GM12878 (cell line): ENCODE measurements at regions not wholly inside any gene's neighbourhood (a gene's known extent, or its start where the extent isn't known, plus 50 kb on each side); places are given as distances from the start of the nearest gene placed in this dataset.

Experiments used
- ATAC-seq: fragments of 200-7000 bp; cut with Tn5 transposase; 3 replicates; pipeline ENCODE4 v1.9.1; 2020; ENCODE audit warnings: mild to moderate bottlenecking, moderate library complexity
- BruUV-seq: library from RNA; stranded (reverse); fragments of 400-500 nt; replicated peaks from 2 replicates; lab custom pipeline; 2021; lab: Mats Ljungman, UMichigan
- CTCF ChIA-PET: fragments of 300-600 bp; sonication (Branson Sonifier 250); formaldehyde crosslinking; extraction: SDS; loops from one replicate; lab custom pipeline; 2021; ENCODE audit warnings: inconsistent platforms; lab: Yijun Ruan, JAX
- POLR2A ChIA-PET: fragments of 350-600 bp; formaldehyde crosslinking; extraction: SDS; loops from one replicate; lab custom pipeline; 2021; ENCODE audit warnings: inconsistent platforms; lab: Charles Lee
- RAD21 ChIA-PET: fragments of 300-600 bp; sonication (Branson Sonifier 250); formaldehyde crosslinking; loops from one replicate; lab custom pipeline; 2023; ENCODE audit warnings: antibody characterized with exemption; ENCODE audit not compliant: unreplicated experiment; lab: Charles Lee
- SMC1A ChIA-PET: fragments of 300-600 bp; sonication (Branson Sonifier 250); formaldehyde crosslinking; loops from one replicate; lab custom pipeline; 2023; ENCODE audit not compliant: unreplicated experiment, uncharacterized antibody; lab: Charles Lee
- DNase-seq: peaks from one replicate; pipeline ENCODE4 v3.0.0-alpha.2; 2011; ENCODE audit warnings: low read depth, low spot score
- FAIRE-seq: peaks from 3 replicates; lab custom pipeline; 2011; peaks lifted over from hg19 to GRCh38; lab: Jason Lieb, UNC
- H2AFZ ChIP-seq: 2 replicates; pipeline ENCODE4 v1.6.0; 2011; ENCODE audit warnings: low read depth, low read length, control low read depth; ENCODE audit not compliant: control insufficient read depth
- H3K27ac ChIP-seq: 2 replicates; pipeline ENCODE4 v1.5.1; 2011; ENCODE audit warnings: control low read depth; ENCODE audit not compliant: control insufficient read depth, insufficient read depth
- H3K27me3 ChIP-seq, 2 experiments: replicated peaks in 1 of 2; 2 replicates each; pipeline versions ENCODE4 v1.6.0 to v1.6.1; 2011; ENCODE audit warnings: low read length in 1 of 2; ENCODE audit not compliant: control insufficient read depth in 2 of 2, insufficient read depth in 2 of 2
- H3K36me3 ChIP-seq, 2 experiments: 2 replicates each; pipeline ENCODE4 v1.5.1; 2011; ENCODE audit warnings: low read length in 1 of 2; ENCODE audit not compliant: control insufficient read depth in 2 of 2, insufficient read depth in 2 of 2
- H3K4me1 ChIP-seq: 2 replicates; pipeline ENCODE4 v1.6.1; 2011; ENCODE audit warnings: mild to moderate bottlenecking, low read length, moderate library complexity, mixed read lengths; ENCODE audit not compliant: control insufficient read depth, insufficient read depth
- H3K4me2 ChIP-seq: 2 replicates; pipeline ENCODE4 v1.6.0; 2011; ENCODE audit warnings: control low read depth; ENCODE audit not compliant: control insufficient read depth, insufficient read depth
- H3K4me3 ChIP-seq: fragments of 200-600 bp; sonication (generic); 2 replicates; pipeline ENCODE4 v1.5.1; 2016
- H3K79me2 ChIP-seq: 2 replicates; pipeline ENCODE4 v1.6.0; 2011; ENCODE audit warnings: low read length; ENCODE audit not compliant: control insufficient read depth, insufficient read depth
- H3K9ac ChIP-seq: 2 replicates; pipeline ENCODE4 v1.8.0; 2011; ENCODE audit warnings: low read length, control low read depth, mixed read lengths; ENCODE audit not compliant: control insufficient read depth, insufficient read depth
- H3K9me3 ChIP-seq: replicated peaks from 3 replicates; pipeline ENCODE4 v1.5.1; 2011; ENCODE audit warnings: mild to moderate bottlenecking, low read length; ENCODE audit not compliant: control insufficient read depth, insufficient read depth
- H4K20me1 ChIP-seq: 2 replicates; pipeline ENCODE4 v1.6.0; 2011; ENCODE audit not compliant: control insufficient read depth, insufficient read depth
- BACH1 ChIP-seq: fragments of 450-650 bp; IDR thresholded peaks from 2 replicates; pipeline ENCODE4 v1.6.1; 2017; ENCODE audit warnings: mild to moderate bottlenecking, borderline replicate concordance
- BMI1 ChIP-seq: fragments of 450-650 bp; IDR thresholded peaks from 2 replicates; pipeline ENCODE4 v1.6.1; 2016; ENCODE audit warnings: mild to moderate bottlenecking, moderate library complexity, borderline replicate concordance
- CBX3 ChIP-seq: fragments of 200-600 bp; sonication (generic); IDR thresholded peaks from 2 replicates; pipeline ENCODE4 v1.6.1; 2016; ENCODE audit warnings: low read depth, borderline replicate concordance
- E2F8 ChIP-seq: fragments of 450-650 bp; IDR thresholded peaks from 2 replicates; pipeline ENCODE4 v1.6.1; 2018; ENCODE audit warnings: mild to moderate bottlenecking, low read depth, moderate library complexity; ENCODE audit not compliant: partially characterized antibody
- JUND ChIP-seq: IDR thresholded peaks from 2 replicates; pipeline ENCODE4 v1.6.1; 2012; ENCODE audit warnings: low read depth, mild to moderate bottlenecking, low read length, improper control_type of control experiment, moderate library complexity
- MYC ChIP-seq: IDR thresholded peaks from 2 replicates; pipeline ENCODE4 v1.6.1; 2011; ENCODE audit warnings: mild to moderate bottlenecking, low read length, moderate library complexity, inconsistent platforms; ENCODE audit not compliant: insufficient read depth, insufficient replicate concordance, insufficient read length, severe bottlenecking
- NR2C1 ChIP-seq: fragments of 450-650 bp; IDR thresholded peaks from 2 replicates; pipeline ENCODE4 v1.6.1; 2017; ENCODE audit warnings: antibody characterized with exemption, mild to moderate bottlenecking, moderate library complexity
- RAD21 ChIP-seq: IDR thresholded peaks from 2 replicates; pipeline ENCODE4 v1.6.1; 2011; ENCODE audit warnings: mild to moderate bottlenecking, low read depth, low read length, moderate library complexity; ENCODE audit not compliant: insufficient read depth
- SP1 ChIP-seq: IDR thresholded peaks from one replicate; pipeline ENCODE4 v1.6.1; 2011; ENCODE audit warnings: low read depth, low read length
- ZBTB11 ChIP-seq: fragments of 450-650 bp; formaldehyde crosslinking; IDR thresholded peaks from 2 replicates; pipeline ENCODE4 v1.5.0; 2022; ENCODE audit warnings: mild to moderate bottlenecking, missing genetic modification characterization
- ZNF687 ChIP-seq: fragments of 450-650 bp; IDR thresholded peaks from 2 replicates; pipeline ENCODE4 v1.6.1; 2017; ENCODE audit warnings: mild to moderate bottlenecking, moderate library complexity
- WGBS: methylation state at CpG from one replicate; pipeline ENCODE4 v1.1.6; 2016; ENCODE audit warnings: low lambda C conversion rate; ENCODE audit not compliant: insufficient replicate concordance, insufficient coverage; ENCODE audit errors: missing lambda C conversion rate; 5-methylcytosine and 5-hydroxymethylcytosine counted together
- in situ Hi-C: fragments of 300-500 bp; cut with MboI; formaldehyde crosslinking; loops from 9 replicates; pipeline ENCODE4 v1.14.3; 2018; ENCODE audit warnings: mixed read lengths
- intact Hi-C: fragments of 100-400 bp; cut with micrococcal nuclease; formaldehyde crosslinking; loops from one replicate; pipeline ENCODE4 v1.14.2; 2022; ENCODE audit not compliant: unreplicated experiment

GRCh38 chr14:106686533-106686932 is 1160.2 kb downstream of the TMEM121 start:
- Histone ChIP-seq H3K9ac (no peak overlapping the region), H4K20me1 (no peaks in the 10 kb centered on the region), H3K79me2 (no peaks in the 10 kb centered on the region), H3K27me3 (peaks cover 0 to 8% of the 10 kb centered on the region in 2 experiments; a peak in 2 of 4 replicates), H3K4me3 (no peak overlapping the region), H2AFZ (no peak overlapping the region), H3K4me2 (no peak overlapping the region), H3K27ac (no peak overlapping the region), H3K9me3 (no peaks in the 10 kb centered on the region), H3K4me1 (peaks cover 6% of the 10 kb centered on the region), H3K36me3 (no peaks in the 10 kb centered on the region)
- WGBS, result 61% methylated on average over 5 of the region's 5 CpGs
- ATAC-seq (no peak), DNase-seq (no peak), FAIRE-seq (no peak)
- in situ Hi-C loops (no loop called here), intact Hi-C loops (no loop called here)
- no TSS peak for BruUV-seq
- POLR2A ChIA-PET, result no interaction called here
- RAD21 ChIA-PET, result no interaction called here
- SMC1A ChIA-PET, result no interaction called here
- CTCF ChIA-PET, result interaction anchor here (0.7 kb wide), 1 partner anchor 144 kb away, joined by 3 read pairs; no protein-coding TSS in a partner anchor
- TF ChIP-seq CBX3 (no peak), BMI1 (no peak), E2F8 (no peak), NR2C1 (no peak), RAD21 (no peak), JUND (no peak), ZNF687 (no peak), MYC (no peak), SP1 (no peak), BACH1 (no peak), ZBTB11 (CRISPR knock-in tag) (no peak)
